ENCODE measurements at regions not wholly inside any gene's neighbourhood (a gene's known extent, or its start where the extent isn't known, plus 50 kb on each side); places are given as distances from the start of the nearest gene placed in this dataset.

- TF ChIP-seq CTCF (IDR thresholded peaks at IDR 0.05): no peak
- no peak for TF ChIP-seq EP300 (IDR thresholded peaks at IDR 0.05)
Observed at GRCh38 chr6:1082285-1082935, 229.5 kb upstream of the FOXQ1 start.

All from ovary (tissue), 3 donors.